ENCODE measurements at regions not wholly inside any gene's neighbourhood (a gene's known extent, or its start where the extent isn't known, plus 50 kb on each side); places are given as distances from the start of the nearest gene placed in this dataset.

GRCh38 chr2:24439280-24439970 is 51.6 kb upstream of the NCOA1 start:
- Histone ChIP-seq H4K91ac (ENCODE audit: insufficient read depth, low read depth, low read length) (no peak overlapping the region), H3K4me3 (ENCODE audit: insufficient read depth, low read depth, low read length) (no peak overlapping the region), H3K9me3 (ENCODE audit: control insufficient read depth, insufficient read depth, low read length) (no peaks in the 10 kb centered on the region), H3K18ac (ENCODE audit: low read depth, low read length) (no peak overlapping the region), H3K36me3 (ENCODE audit: control insufficient read depth, insufficient read depth, low read length) (no peaks in the 10 kb centered on the region), H3K9me1 (ENCODE audit: insufficient read depth, low read length) (no peaks in the 10 kb centered on the region), H2BK5ac (ENCODE audit: low read depth, low read length, poor library complexity, severe bottlenecking) (no peak overlapping the region), H3K4me2 (ENCODE audit: low read depth, low read length) (no peak overlapping the region), H2BK20ac (ENCODE audit: low read depth, low read length) (no peak overlapping the region), H3K79me1 (ENCODE audit: low read depth in 1 of 2, low read length in 2 of 2) (no peaks in the 10 kb centered on the region), H2BK15ac (ENCODE audit: low read depth, low read length) (no peak overlapping the region), H2AK9ac (replicated peaks; ENCODE audit: low read depth, low read length, poor library complexity) (no peak overlapping the region), H3K14ac (replicated peaks; ENCODE audit: low read depth, low read length) (no peak overlapping the region), H3K56ac (ENCODE audit: extremely low read depth, insufficient read depth, low read length) (no peak overlapping the region), H4K8ac (ENCODE audit: low read depth in 2 of 2, low read length in 2 of 2) (no peak overlapping the region), H4K5ac (ENCODE audit: low read depth, low read length) (no peak overlapping the region), H2BK120ac (ENCODE audit: low read depth, low read length) (no peak overlapping the region), H3K4me1 (ENCODE audit: control insufficient read depth, insufficient read depth, low read length) (no peaks in the 10 kb centered on the region), H3K27me3 (ENCODE audit: control insufficient read depth, insufficient read depth, low read length) (no peaks in the 10 kb centered on the region; the same call in none of the 2 replicates), H4K20me1 (ENCODE audit: insufficient read depth, low read length) (no peaks in the 10 kb centered on the region), H2AK5ac (ENCODE audit: low read depth, low read length) (no peak overlapping the region), H3K27ac (ENCODE audit: insufficient read depth, low read length) (no peak overlapping the region), H3K23ac (ENCODE audit: low read depth, low read length) (no peak overlapping the region), H3K9ac (ENCODE audit: low read depth, low read length) (no peak overlapping the region), H3K4ac (ENCODE audit: low read depth, low read length) (no peak overlapping the region), H2AFZ (replicated peaks; ENCODE audit: low read length, poor library complexity) (no peak overlapping the region)
- ChIA-PET POLR2A (ENCODE audit: unreplicated experiment) (no interaction called here), CTCF (interaction anchor here (0.6 kb wide), 1 partner anchor 87 kb away, joined by 3 read pairs; no protein-coding TSS in a partner anchor)
- no TSS peak for BruUV-seq (replicated peaks)
- intact Hi-C loops (cut with micrococcal nuclease) (no loop called here), dilution Hi-C loops (cut with HindIII; ENCODE audit: low sequenced_read_pairs, unreplicated experiment) (no loop called here), in situ Hi-C loops (cut with MboI; ENCODE audit: low sequenced_read_pairs) (no loop called here)
- TF ChIP-seq MAFK (IDR thresholded peaks at IDR 0.05; ENCODE audit: low read depth, low read length) (no peak), CTCF (conservative IDR thresholded peaks at IDR 0.05; ENCODE audit: low read depth, low read length) (no peak), RCOR1 (IDR thresholded peaks at IDR 0.05; ENCODE audit: insufficient replicate concordance, low read length) (no peak)
- WGBS, 2 experiments (ENCODE audit: extremely low coverage in 2 of 2, insufficient read length in 1 of 2), result no CpG with 5 or more reads among the region's 4 CpGs
- no peak for DNase-seq
- no peak for ATAC-seq (ENCODE audit: low read depth)

All from IMR-90 (cell line).